ENCODE measurements at regions not wholly inside any gene's neighbourhood (a gene's known extent, or its start where the extent isn't known, plus 50 kb on each side); places are given as distances from the start of the nearest gene placed in this dataset.

GRCh38 chr6:168128631-168129291 lies 49.7 kb upstream of the FRMD1 start:
- Histone ChIP-seq H3K4me3 (ENCODE audit: control insufficient read depth in 2 of 3, extremely low read depth in 1 of 3, insufficient read depth in 2 of 3, low read depth in 1 of 3, low read length in 3 of 3) (no peak overlapping the region), H3K9ac (ENCODE audit: control insufficient read depth, extremely low read depth, insufficient read depth, low read length) (no peak overlapping the region), H3K36me3 (ENCODE audit: control insufficient read depth in 2 of 2, extremely low read depth in 1 of 2, insufficient read depth in 2 of 2, low read length in 2 of 2) (no peaks in the 10 kb centered on the region), H3K9me3 (ENCODE audit: control insufficient read depth, low read depth, low read length) (no peaks in the 10 kb centered on the region), H3K79me2 (ENCODE audit: control insufficient read depth, insufficient read depth, low read length) (no peaks in the 10 kb centered on the region), H3K9me1 (ENCODE audit: control insufficient read depth, extremely low read depth, insufficient read depth, low read length) (no peaks in the 10 kb centered on the region), H3K27ac (ENCODE audit: control insufficient read depth, insufficient read depth, low read length) (no peak overlapping the region), H3K27me3 (ENCODE audit: control insufficient read depth, extremely low read depth, insufficient read depth, low read length) (peaks cover 13% of the 10 kb centered on the region), H4K20me1 (ENCODE audit: control insufficient read depth, extremely low read depth, insufficient read depth, low read length) (no peaks in the 10 kb centered on the region), H2AFZ (ENCODE audit: control insufficient read depth, low read length) (no peak overlapping the region), H3K4me1 (ENCODE audit: control insufficient read depth, extremely low read depth, insufficient read depth, low read length) (no peaks in the 10 kb centered on the region), H3K4me2 (ENCODE audit: control insufficient read depth, extremely low read depth, insufficient read depth, low read depth, low read length) (no peak overlapping the region)
- TF ChIP-seq EZH2 (IDR thresholded peaks at IDR 0.05; ENCODE audit: low read length) (no peak), CTCF (optimal IDR thresholded peaks at IDR 0.05 in 1 of 3, IDR thresholded peaks at IDR 0.05 in 1 of 3, conservative IDR thresholded peaks at IDR 0.05 in 1 of 3; ENCODE audit: extremely low read depth in 1 of 3, insufficient read depth in 2 of 3, low read length in 3 of 3) (no peak)
- no peak for DNase-seq (ENCODE audit: low read depth, low spot score)
- FAIRE-seq, result no peak
- dilution Hi-C loops (cut with MboI; ENCODE audit: extremely low pct_ligation_motif_present, low sequenced_read_pairs), result no loop called here
